Lung (tissue), 11 donors: ENCODE measurements at regions not wholly inside any gene's neighbourhood (a gene's known extent, or its start where the extent isn't known, plus 50 kb on each side); places are given as distances from the start of the nearest gene placed in this dataset.

Source experiments
- ATAC-seq: fragments of 200-7000 bp; cut with Tn5 transposase; one replicate; pipeline ENCODE4 v1.9.1; 2020; ENCODE audit warnings: moderate number of reproducible peaks; ENCODE audit not compliant: insufficient read depth, low FRiP score
- DNase-seq, 3 donors: peaks; one replicate each; pipeline ENCODE4 v3.0.0-alpha.2; 2013 to 2017
- H3K27ac ChIP-seq, 2 donors: one replicate each; pipeline ENCODE4 v1.5.1; 2013; ENCODE audit warnings: mild to moderate bottlenecking in 2 of 2, moderate library complexity in 2 of 2, control low read depth in 1 of 2, inconsistent platforms in 1 of 2, low read depth in 1 of 2, low read length in 1 of 2
- H3K27me3 ChIP-seq, 3 donors: one replicate each; pipeline ENCODE4 v1.5.1; 2013; ENCODE audit warnings: low read length in 2 of 3; ENCODE audit not compliant: control insufficient read depth in 3 of 3, insufficient read depth in 3 of 3
- H3K36me3 ChIP-seq, 4 donors: one replicate each; pipeline ENCODE4 v1.5.1; 2013; ENCODE audit warnings: low read length in 4 of 4, mild to moderate bottlenecking in 1 of 4, moderate library complexity in 1 of 4; ENCODE audit not compliant: control insufficient read depth in 4 of 4, insufficient read depth in 4 of 4
- H3K4me1 ChIP-seq, 5 donors: one replicate each; pipeline ENCODE4 v1.5.1; 2013; ENCODE audit warnings: low read length in 5 of 5, mild to moderate bottlenecking in 2 of 5, moderate library complexity in 1 of 5; ENCODE audit not compliant: control insufficient read depth in 5 of 5, insufficient read depth in 5 of 5
- H3K4me3 ChIP-seq: one replicate; pipeline ENCODE4 v1.5.1; 2013; ENCODE audit warnings: mild to moderate bottlenecking, control low read depth, moderate library complexity
- H3K9ac ChIP-seq, 2 donors: one replicate each; pipeline ENCODE4 v1.5.1; 2013; ENCODE audit warnings: low read length in 2 of 2, control low read depth in 1 of 2; ENCODE audit not compliant: insufficient read depth in 1 of 2
- H3K9me3 ChIP-seq, 4 donors: one replicate each; pipeline ENCODE4 v1.5.1; 2013; ENCODE audit warnings: low read length in 3 of 4, mild to moderate bottlenecking in 1 of 4, moderate library complexity in 1 of 4; ENCODE audit not compliant: control insufficient read depth in 4 of 4, insufficient read depth in 3 of 4
- CTCF ChIP-seq: IDR thresholded peaks from 2 replicates; pipeline ENCODE4 v1.5.1; 2012; ENCODE audit warnings: mild to moderate bottlenecking; ENCODE audit errors: control extremely low read depth, extremely low read depth
- WGBS, 2 donors: extraction: QIAGEN DNeasy Blood & Tissue Kit; methylation state at CpG; one replicate each; pipeline ENCODE4 v1.1.7; 2013; 5-methylcytosine and 5-hydroxymethylcytosine counted together
- donor health status: control.
- donor health status: control.
- donor health status: Bipolar disorder and iron deficiency.
- donor health status: healthy.
- donor health status: DM: yes; HTN: yes; CAD: no.

- DNase-seq (no peak), ATAC-seq (no peak)
- Histone ChIP-seq H3K4me3 (no peak overlapping the region), H3K9ac (no peak overlapping the region), H3K36me3 (no peaks in the 10 kb centered on the region), H3K4me1 (peaks cover 0 to 13% (median 0%) of the 10 kb centered on the region in 5 donors), H3K27ac (no peak overlapping the region), H3K27me3 (peaks cover 5 to 46% (median 43%) of the 10 kb centered on the region in 3 donors), H3K9me3 (no peaks in the 10 kb centered on the region)
- no peak for TF ChIP-seq CTCF
- 89 to 94% methylated on average over 8 of the region's 8 CpGs for WGBS, 2 donors
These were observed 152.9 kb upstream of the PITX1 start for GRCh38 chr5:135186662-135187522.

- 83 to 84% methylated on average over 6 of the region's 6 CpGs for WGBS, 2 donors
- peaks cover 0 to 6% (median 0%) of the 10 kb centered on the region in 5 donors for H3K4me1 ChIP-seq
- no peak for TF ChIP-seq CTCF
- DNase-seq (peak; percentile 42 to 53 (median 50)), ATAC-seq (no peak)
- H3K4me3 ChIP-seq = no peak overlapping the region
- H3K36me3 ChIP-seq = no peaks in the 10 kb centered on the region
- H3K27me3 ChIP-seq = peaks cover 5 to 37% (median 36%) of the 10 kb centered on the region in 3 donors
- no peak overlapping the region for H3K27ac ChIP-seq
- no peak overlapping the region for H3K9ac ChIP-seq
- no peaks in the 10 kb centered on the region for H3K9me3 ChIP-seq
These were observed 151.5 kb upstream of the PITX1 start for GRCh38 chr5:135185481-135186065.

GRCh38 chr5:135184646-135185045 lies 150.6 kb upstream of the PITX1 start:
- ATAC-seq = no peak
- H3K4me3 ChIP-seq = no peak overlapping the region
- 97 to 98% methylated on average over 7 of the region's 7 CpGs for WGBS, 2 donors
- H3K9ac ChIP-seq = no peak overlapping the region
- no peaks in the 10 kb centered on the region for H3K36me3 ChIP-seq
- H3K4me1 ChIP-seq = peaks cover 0 to 5% (median 0%) of the 10 kb centered on the region in 5 donors
- H3K27ac ChIP-seq = no peak overlapping the region
- TF ChIP-seq CTCF = no peak
- H3K9me3 ChIP-seq = peaks cover 0 to 3% (median 0%) of the 10 kb centered on the region in 4 donors
- H3K27me3 ChIP-seq = peaks cover 0 to 28% (median 27%) of the 10 kb centered on the region in 3 donors
- no peak for DNase-seq
